IPS-18a (cell line): ENCODE measurements at regions not wholly inside any gene's neighbourhood (a gene's known extent, or its start where the extent isn't known, plus 50 kb on each side); places are given as distances from the start of the nearest gene placed in this dataset.

Experiments
- H3K27ac ChIP-seq: one replicate; pipeline ENCODE4 v1.5.1; 2013; ENCODE audit warnings: low read length
- H3K27me3 ChIP-seq: one replicate; pipeline ENCODE4 v1.6.1; 2013; ENCODE audit warnings: mild to moderate bottlenecking, low read length; ENCODE audit not compliant: control insufficient read depth, insufficient read depth
- H3K36me3 ChIP-seq: one replicate; pipeline ENCODE4 v1.6.1; 2013; ENCODE audit warnings: low read depth, low read length; ENCODE audit not compliant: control insufficient read depth
- H3K4me1 ChIP-seq: one replicate; pipeline ENCODE4 v1.6.1; 2013; ENCODE audit warnings: low read depth, low read length; ENCODE audit not compliant: control insufficient read depth
- H3K4me3 ChIP-seq: one replicate; pipeline ENCODE4 v1.5.1; 2013; ENCODE audit warnings: low read length
- H3K9ac ChIP-seq: one replicate; pipeline ENCODE4 v1.6.1; 2013; ENCODE audit warnings: mild to moderate bottlenecking, low read length, moderate library complexity
- H3K9me3 ChIP-seq: one replicate; pipeline ENCODE4 v1.6.1; 2013; ENCODE audit warnings: low read depth, low read length; ENCODE audit not compliant: control insufficient read depth

DNA sequence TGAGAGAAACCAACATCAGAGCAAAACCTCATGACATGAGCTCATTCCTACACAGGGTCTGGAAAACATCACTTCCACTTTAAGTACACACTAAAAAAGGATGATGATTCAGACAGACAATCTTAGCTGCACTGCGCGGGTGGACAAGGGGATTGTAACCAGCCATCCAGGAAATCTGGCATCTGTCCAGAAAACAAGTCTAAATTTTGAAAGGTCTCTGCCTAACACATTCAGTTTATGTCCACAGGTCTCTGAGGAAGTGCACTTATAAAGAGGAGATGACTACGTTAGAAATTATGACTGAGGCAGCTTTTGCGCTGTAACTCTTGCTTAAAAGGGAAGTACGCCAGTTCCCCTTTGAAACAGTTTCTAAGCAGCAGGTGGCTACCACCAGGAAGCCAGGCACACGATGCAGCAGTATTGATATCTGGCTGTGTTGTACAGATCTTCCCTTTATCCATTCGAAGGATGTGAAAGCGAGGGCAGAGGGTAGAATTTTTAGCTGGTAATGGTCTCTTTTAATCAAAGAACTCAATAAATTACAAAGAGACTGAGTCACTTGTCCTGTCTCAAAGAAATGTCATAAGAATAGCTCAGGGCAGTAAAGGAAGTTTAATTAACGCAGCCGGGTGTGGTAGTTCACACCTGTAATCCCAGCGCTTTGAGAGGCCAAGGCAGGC is 128.0 kb downstream of the SETD4 start:
- no peaks in the 10 kb centered on the region for H3K9me3 ChIP-seq
- no peak overlapping the region for H3K27ac ChIP-seq
- H3K27me3 ChIP-seq: no peaks in the 10 kb centered on the region
- no peaks in the 10 kb centered on the region for H3K4me1 ChIP-seq
- H3K36me3 ChIP-seq: no peaks in the 10 kb centered on the region
- H3K4me3 ChIP-seq: no peak overlapping the region
- no peak overlapping the region for H3K9ac ChIP-seq

DNA sequence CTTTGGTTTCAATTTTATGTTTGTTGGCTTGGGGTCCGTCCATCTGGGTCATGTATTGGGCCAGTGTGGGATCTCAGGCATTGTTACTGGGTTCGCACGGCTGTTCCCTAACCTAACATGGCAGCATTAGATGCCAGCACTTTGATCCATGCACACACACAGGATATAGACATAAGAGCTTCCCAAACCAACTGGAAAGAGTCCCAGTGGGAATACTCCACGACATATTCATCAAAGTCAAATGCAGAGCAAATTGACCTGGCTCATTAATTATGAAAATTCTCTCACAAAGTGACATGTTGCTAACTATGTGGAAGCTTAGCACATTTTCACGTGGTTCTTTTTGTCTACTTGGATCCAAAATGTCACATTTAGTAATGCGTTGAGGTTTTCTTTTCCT is 130.4 kb downstream of the SETD4 start:
- H3K4me1 ChIP-seq: no peaks in the 10 kb centered on the region
- no peaks in the 10 kb centered on the region for H3K9me3 ChIP-seq
- H3K9ac ChIP-seq: no peak overlapping the region
- H3K36me3 ChIP-seq: no peaks in the 10 kb centered on the region
- H3K27ac ChIP-seq: no peak overlapping the region
- H3K4me3 ChIP-seq: no peak overlapping the region
- H3K27me3 ChIP-seq: no peaks in the 10 kb centered on the region

- no peak overlapping the region for H3K4me3 ChIP-seq
- no peaks in the 10 kb centered on the region for H3K27me3 ChIP-seq
- H3K36me3 ChIP-seq: no peaks in the 10 kb centered on the region
- H3K9me3 ChIP-seq: no peaks in the 10 kb centered on the region
- no peaks in the 10 kb centered on the region for H3K4me1 ChIP-seq
- no peak overlapping the region for H3K27ac ChIP-seq
- H3K9ac ChIP-seq: no peak overlapping the region
These were observed 133.1 kb downstream of the SETD4 start for GRCh38 chr21:35927262-35927661.

GRCh38 chr21:35926003-35926740 is 134.2 kb downstream of the SETD4 start:
- Histone ChIP-seq H3K36me3 (no peaks in the 10 kb centered on the region), H3K4me3 (no peak overlapping the region), H3K4me1 (no peaks in the 10 kb centered on the region), H3K9ac (no peak overlapping the region), H3K27me3 (no peaks in the 10 kb centered on the region), H3K27ac (no peak overlapping the region), H3K9me3 (no peaks in the 10 kb centered on the region)

- no peaks in the 10 kb centered on the region for H3K27me3 ChIP-seq
- H3K4me1 ChIP-seq: no peaks in the 10 kb centered on the region
- H3K36me3 ChIP-seq: no peaks in the 10 kb centered on the region
- no peak overlapping the region for H3K4me3 ChIP-seq
- H3K9ac ChIP-seq: no peak overlapping the region
- H3K9me3 ChIP-seq: no peaks in the 10 kb centered on the region
- no peak overlapping the region for H3K27ac ChIP-seq
These were observed 134.8 kb downstream of the SETD4 start for GRCh38 chr21:35925497-35925896.

DNA sequence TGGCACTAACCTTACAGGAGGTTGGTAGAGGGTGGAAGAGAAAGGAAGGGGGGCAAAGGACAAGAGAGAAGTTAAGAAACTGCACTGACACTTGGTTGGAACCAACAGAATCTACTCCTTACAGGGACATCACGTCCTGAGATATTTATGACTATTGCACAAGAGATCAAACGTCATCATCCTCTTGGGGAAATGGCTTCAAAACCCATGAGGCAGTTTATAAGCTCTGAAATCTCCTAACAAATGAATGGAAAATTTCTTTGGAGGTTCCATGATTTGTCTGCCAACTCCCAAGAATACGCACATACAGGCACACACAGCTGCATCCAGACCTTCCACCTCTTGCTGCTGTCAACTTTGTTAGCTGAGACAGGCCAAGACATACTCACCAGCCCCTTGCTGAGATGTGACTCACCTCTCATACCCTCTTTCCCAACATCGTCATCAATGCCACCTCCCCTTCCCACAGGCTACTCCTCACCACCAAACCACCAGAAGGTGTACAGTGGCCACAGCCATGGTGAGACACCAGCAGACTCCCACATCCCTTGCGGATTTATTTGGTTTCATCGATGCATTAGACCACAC is 135.5 kb downstream of the SETD4 start:
- no peaks in the 10 kb centered on the region for H3K9me3 ChIP-seq
- H3K27ac ChIP-seq: no peak overlapping the region
- no peak overlapping the region for H3K9ac ChIP-seq
- no peaks in the 10 kb centered on the region for H3K4me1 ChIP-seq
- no peaks in the 10 kb centered on the region for H3K36me3 ChIP-seq
- no peak overlapping the region for H3K4me3 ChIP-seq
- H3K27me3 ChIP-seq: no peaks in the 10 kb centered on the region

- Histone ChIP-seq H3K36me3 (no peaks in the 10 kb centered on the region), H3K27ac (no peak overlapping the region)
These were observed 136.4 kb downstream of the SETD4 start for GRCh38 chr21:35923971-35924370.

DNA sequence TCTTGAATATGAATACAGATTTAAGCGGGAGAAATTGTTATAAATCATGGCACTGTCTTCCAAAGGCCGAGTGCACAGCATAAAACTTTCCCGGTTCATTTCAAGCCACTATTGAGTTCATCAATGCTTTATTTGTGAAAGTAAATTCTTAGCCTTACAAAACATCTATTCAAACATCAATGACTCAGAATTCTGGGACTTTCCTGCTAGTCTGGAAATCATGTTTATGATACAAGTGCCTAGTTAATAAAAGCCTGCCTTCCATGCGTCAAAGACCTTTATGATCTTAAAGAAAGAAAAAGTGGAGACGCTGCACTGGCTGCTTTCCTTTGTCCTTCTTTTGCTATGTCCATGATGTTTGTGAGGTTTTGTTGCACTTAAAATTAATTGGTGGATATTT is 137.7 kb downstream of the SETD4 start:
- Histone ChIP-seq H3K4me3 (no peak overlapping the region), H3K4me1 (no peaks in the 10 kb centered on the region), H3K36me3 (no peaks in the 10 kb centered on the region), H3K27me3 (no peaks in the 10 kb centered on the region), H3K9me3 (no peaks in the 10 kb centered on the region), H3K9ac (no peak overlapping the region), H3K27ac (no peak overlapping the region)

More at GRCh38 chr21:35923971-35924370, 136.4 kb downstream of the SETD4 start:
- H3K27me3 ChIP-seq: no peaks in the 10 kb centered on the region
- no peaks in the 10 kb centered on the region for H3K4me1 ChIP-seq
- H3K9me3 ChIP-seq: no peaks in the 10 kb centered on the region
- no peak overlapping the region for H3K4me3 ChIP-seq
- no peak overlapping the region for H3K9ac ChIP-seq

DNA sequence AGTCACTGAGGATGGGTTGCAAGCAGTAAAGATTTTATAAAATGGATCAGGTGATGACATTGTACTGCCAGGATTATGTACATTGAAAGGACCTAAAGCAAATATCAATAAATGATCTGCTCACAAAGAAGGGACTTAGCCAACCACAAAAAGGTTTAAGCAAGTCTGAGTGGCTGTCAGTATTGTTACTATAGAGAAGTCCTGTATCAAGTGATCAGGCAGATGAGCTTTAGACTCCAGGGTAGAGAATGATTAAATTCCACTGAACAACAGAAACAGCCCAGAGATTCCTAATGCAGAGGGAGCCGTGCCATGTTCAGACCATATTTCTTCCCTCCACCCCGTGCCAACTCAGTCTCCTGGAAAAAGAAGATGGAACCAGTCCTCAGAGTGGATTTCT is 138.9 kb downstream of the SETD4 start:
- Histone ChIP-seq H3K9me3 (no peaks in the 10 kb centered on the region), H3K4me3 (no peak overlapping the region), H3K4me1 (no peaks in the 10 kb centered on the region), H3K27me3 (no peaks in the 10 kb centered on the region), H3K9ac (no peak overlapping the region), H3K27ac (no peak overlapping the region), H3K36me3 (no peaks in the 10 kb centered on the region)

GRCh38 chr21:35920436-35920835 is 139.9 kb downstream of the SETD4 start:
- no peaks in the 10 kb centered on the region for H3K36me3 ChIP-seq

GRCh38 chr21:35915030-35915429 is 145.3 kb downstream of the SETD4 start:
- H3K4me1 ChIP-seq: peaks cover 5% of the 10 kb centered on the region
- H3K36me3 ChIP-seq: no peaks in the 10 kb centered on the region
- H3K27me3 ChIP-seq: no peaks in the 10 kb centered on the region
- H3K9me3 ChIP-seq: no peaks in the 10 kb centered on the region
- no peak overlapping the region for H3K9ac ChIP-seq
- no peak overlapping the region for H3K4me3 ChIP-seq
- H3K27ac ChIP-seq: no peak overlapping the region

More at GRCh38 chr21:35920436-35920835, 139.9 kb downstream of the SETD4 start:
- Histone ChIP-seq H3K9ac (no peak overlapping the region), H3K9me3 (no peaks in the 10 kb centered on the region), H3K4me1 (peaks cover 1% of the 10 kb centered on the region), H3K27ac (no peak overlapping the region), H3K4me3 (no peak overlapping the region), H3K27me3 (no peaks in the 10 kb centered on the region)
